ENCODE measurements at regions not wholly inside any gene's neighbourhood (a gene's known extent, or its start where the extent isn't known, plus 50 kb on each side); places are given as distances from the start of the nearest gene placed in this dataset.
"Not testable (repeated sequence)": the region's sequence is repeated elsewhere in the genome, so short reads cannot be mapped to it uniquely, and the experiment has no call there.

GRCh38 chrX:139187738-139188137 is 342.8 kb upstream of the F9 start:
- no peak overlapping the region for H3K27ac ChIP-seq
- TF ChIP-seq POLR2AphosphoS5 (IDR thresholded peaks at IDR 0.05; ENCODE audit: borderline replicate concordance, low read depth, low read length), result no peak
- no peak for TF ChIP-seq FOXP2 (optimal IDR thresholded peaks at IDR 0.05; ENCODE audit: control extremely low read depth, extremely low read length, insufficient read depth)
- TF ChIP-seq EZH2 (IDR thresholded peaks at IDR 0.05), result no peak
- no peak overlapping the region for H3K4me3 ChIP-seq
- no peak for DNase-seq (ENCODE audit: low read depth, low spot score)
- H3K36me3 ChIP-seq (ENCODE audit: insufficient read depth, low read length), result no peaks in the 10 kb centered on the region
- H3K9ac ChIP-seq (ENCODE audit: insufficient read length), result no peak overlapping the region
- no peaks in the 10 kb centered on the region for H3K9me3 ChIP-seq (ENCODE audit: low read depth, low read length)

GRCh38 chrX:139186991-139187390 is 343.5 kb upstream of the F9 start:
- Histone ChIP-seq H3K9me3 (ENCODE audit: low read depth, low read length) (no peaks in the 10 kb centered on the region), H3K27ac (no peak overlapping the region), H3K4me3 (no peak overlapping the region), H3K36me3 (ENCODE audit: insufficient read depth, low read length) (no peaks in the 10 kb centered on the region), H3K9ac (ENCODE audit: insufficient read length) (no peak overlapping the region)
- DNase-seq (ENCODE audit: low read depth, low spot score), result no peak
- no peak for TF ChIP-seq EZH2 (IDR thresholded peaks at IDR 0.05)
- TF ChIP-seq FOXP2 (optimal IDR thresholded peaks at IDR 0.05; ENCODE audit: control extremely low read depth, extremely low read length, insufficient read depth), result no peak
- TF ChIP-seq POLR2AphosphoS5 (IDR thresholded peaks at IDR 0.05; ENCODE audit: borderline replicate concordance, low read depth, low read length), result no peak

- H3K9me3 ChIP-seq (ENCODE audit: low read depth, low read length), result no peaks in the 10 kb centered on the region
- no peak for DNase-seq (ENCODE audit: low read depth, low spot score)
- no peak overlapping the region for H3K9ac ChIP-seq (ENCODE audit: insufficient read length)
- TF ChIP-seq POLR2AphosphoS5 (IDR thresholded peaks at IDR 0.05; ENCODE audit: borderline replicate concordance, low read depth, low read length), result no peak
- TF ChIP-seq FOXP2 (optimal IDR thresholded peaks at IDR 0.05; ENCODE audit: control extremely low read depth, extremely low read length, insufficient read depth), result no peak
- TF ChIP-seq EZH2 (IDR thresholded peaks at IDR 0.05), result no peak
- H3K4me3 ChIP-seq, result no peak overlapping the region
- H3K27ac ChIP-seq, result no peak overlapping the region
- H3K36me3 ChIP-seq (ENCODE audit: insufficient read depth, low read length), result no peaks in the 10 kb centered on the region
These were observed 350.9 kb upstream of the F9 start for GRCh38 chrX:139179592-139179991.

GRCh38 chrX:139178980-139179379 is 351.6 kb upstream of the F9 start:
- no peak for TF ChIP-seq EZH2 (IDR thresholded peaks at IDR 0.05)
- no peak for TF ChIP-seq FOXP2 (optimal IDR thresholded peaks at IDR 0.05; ENCODE audit: control extremely low read depth, extremely low read length, insufficient read depth)
- TF ChIP-seq POLR2AphosphoS5 (IDR thresholded peaks at IDR 0.05; ENCODE audit: borderline replicate concordance, low read depth, low read length), result no peak
- Histone ChIP-seq H3K36me3 (ENCODE audit: insufficient read depth, low read length) (no peaks in the 10 kb centered on the region), H3K9me3 (ENCODE audit: low read depth, low read length) (no peaks in the 10 kb centered on the region), H3K4me3 (no peak overlapping the region), H3K27ac (no peak overlapping the region), H3K9ac (ENCODE audit: insufficient read length) (no peak overlapping the region)
- DNase-seq (ENCODE audit: low read depth, low spot score), result no peak

- Histone ChIP-seq H3K4me3 (no peak overlapping the region), H3K36me3 (ENCODE audit: insufficient read depth, low read length) (no peaks in the 10 kb centered on the region), H3K27ac (no peak overlapping the region), H3K9ac (ENCODE audit: insufficient read length) (no peak overlapping the region), H3K9me3 (ENCODE audit: low read depth, low read length) (no peaks in the 10 kb centered on the region)
- TF ChIP-seq EZH2 (IDR thresholded peaks at IDR 0.05), result no peak
- no peak for TF ChIP-seq FOXP2 (optimal IDR thresholded peaks at IDR 0.05; ENCODE audit: control extremely low read depth, extremely low read length, insufficient read depth)
- no peak for TF ChIP-seq POLR2AphosphoS5 (IDR thresholded peaks at IDR 0.05; ENCODE audit: borderline replicate concordance, low read depth, low read length)
- no peak for DNase-seq (ENCODE audit: low read depth, low spot score)
These were observed 357.8 kb upstream of the F9 start for GRCh38 chrX:139172731-139173130.

GRCh38 chrX:139170526-139171173 is 359.9 kb upstream of the F9 start:
- DNase-seq (ENCODE audit: low read depth, low spot score), result no peak
- H3K27ac ChIP-seq, result no peak overlapping the region
- H3K36me3 ChIP-seq (ENCODE audit: insufficient read depth, low read length), result no peaks in the 10 kb centered on the region
- H3K9ac ChIP-seq (ENCODE audit: insufficient read length), result no peak overlapping the region
- no peaks in the 10 kb centered on the region for H3K9me3 ChIP-seq (ENCODE audit: low read depth, low read length)
- TF ChIP-seq EZH2 (IDR thresholded peaks at IDR 0.05) (no peak), POLR2AphosphoS5 (IDR thresholded peaks at IDR 0.05; ENCODE audit: borderline replicate concordance, low read depth, low read length) (no peak), FOXP2 (optimal IDR thresholded peaks at IDR 0.05; ENCODE audit: control extremely low read depth, extremely low read length, insufficient read depth) (no peak)
- no peak overlapping the region for H3K4me3 ChIP-seq

- Histone ChIP-seq H3K36me3 (ENCODE audit: insufficient read depth, low read length) (no peaks in the 10 kb centered on the region), H3K27ac (no peak overlapping the region)
- no peak for DNase-seq (ENCODE audit: low read depth, low spot score)
These were observed 363.3 kb upstream of the F9 start for GRCh38 chrX:139167282-139167681.

GRCh38 chrX:139158256-139158655 is 372.3 kb upstream of the F9 start:
- H3K9ac ChIP-seq (ENCODE audit: insufficient read length), result no peak overlapping the region

More at GRCh38 chrX:139167282-139167681, 363.3 kb upstream of the F9 start:
- TF ChIP-seq FOXP2 (optimal IDR thresholded peaks at IDR 0.05; ENCODE audit: control extremely low read depth, extremely low read length, insufficient read depth), result no peak
- TF ChIP-seq EZH2 (IDR thresholded peaks at IDR 0.05), result no peak
- TF ChIP-seq POLR2AphosphoS5 (IDR thresholded peaks at IDR 0.05; ENCODE audit: borderline replicate concordance, low read depth, low read length), result no peak
- H3K9ac ChIP-seq (ENCODE audit: insufficient read length), result no peak overlapping the region
- no peaks in the 10 kb centered on the region for H3K9me3 ChIP-seq (ENCODE audit: low read depth, low read length)
- no peak overlapping the region for H3K4me3 ChIP-seq

GRCh38 chrX:139156356-139156755 is 374.2 kb upstream of the F9 start:
- TF ChIP-seq EZH2 (IDR thresholded peaks at IDR 0.05), result no peak
- no peak for TF ChIP-seq FOXP2 (optimal IDR thresholded peaks at IDR 0.05; ENCODE audit: control extremely low read depth, extremely low read length, insufficient read depth)
- TF ChIP-seq POLR2AphosphoS5 (IDR thresholded peaks at IDR 0.05; ENCODE audit: borderline replicate concordance, low read depth, low read length), result no peak
- no peaks in the 10 kb centered on the region for H3K9me3 ChIP-seq (ENCODE audit: low read depth, low read length)
- DNase-seq (ENCODE audit: low read depth, low spot score), result no peak

More at GRCh38 chrX:139158256-139158655, 372.3 kb upstream of the F9 start:
- no peak overlapping the region for H3K27ac ChIP-seq
- no peak overlapping the region for H3K4me3 ChIP-seq
- no peaks in the 10 kb centered on the region for H3K9me3 ChIP-seq (ENCODE audit: low read depth, low read length)
- H3K36me3 ChIP-seq (ENCODE audit: insufficient read depth, low read length), result no peaks in the 10 kb centered on the region
- no peak for DNase-seq (ENCODE audit: low read depth, low spot score)
- TF ChIP-seq FOXP2 (optimal IDR thresholded peaks at IDR 0.05; ENCODE audit: control extremely low read depth, extremely low read length, insufficient read depth) (no peak), EZH2 (IDR thresholded peaks at IDR 0.05) (no peak), POLR2AphosphoS5 (IDR thresholded peaks at IDR 0.05; ENCODE audit: borderline replicate concordance, low read depth, low read length) (no peak)

GRCh38 chrX:139146625-139147024 is 383.9 kb upstream of the F9 start:
- not testable (repeated sequence) for H3K9ac ChIP-seq (ENCODE audit: insufficient read length); H3K36me3 ChIP-seq (ENCODE audit: insufficient read depth, low read length); H3K4me3 ChIP-seq; DNase-seq (ENCODE audit: low read depth, low spot score); H3K9me3 ChIP-seq (ENCODE audit: low read depth, low read length); H3K27ac ChIP-seq

More at GRCh38 chrX:139156356-139156755, 374.2 kb upstream of the F9 start:
- no peaks in the 10 kb centered on the region for H3K36me3 ChIP-seq (ENCODE audit: insufficient read depth, low read length)
- H3K9ac ChIP-seq (ENCODE audit: insufficient read length), result no peak overlapping the region
- H3K4me3 ChIP-seq, result no peak overlapping the region
- no peak overlapping the region for H3K27ac ChIP-seq

Measured in SK-N-MC (cell line).